Suprapubic skin (tissue), 4 donors: ENCODE measurements at regions not wholly inside any gene's neighbourhood (a gene's known extent, or its start where the extent isn't known, plus 50 kb on each side); places are given as distances from the start of the nearest gene placed in this dataset.

Source experiments
- DNase-seq, 2 donors: peaks; one replicate each; pipeline ENCODE4 v3.0.0-alpha.2; 2019; ENCODE audit warnings: low spot score in 2 of 2
- H3K27ac ChIP-seq: fragments of 200-600 bp; sonication (generic); one replicate; pipeline ENCODE4 v1.5.1; 2019
- H3K27me3 ChIP-seq: fragments of 200-600 bp; sonication (generic); one replicate; pipeline ENCODE4 v1.5.1; 2019
- H3K36me3 ChIP-seq: fragments of 200-600 bp; sonication (generic); one replicate; pipeline ENCODE4 v1.5.1; 2019
- H3K4me1 ChIP-seq: fragments of 200-600 bp; sonication (generic); one replicate; pipeline ENCODE4 v1.5.1; 2019
- H3K4me3 ChIP-seq: fragments of 200-600 bp; sonication (generic); one replicate; pipeline ENCODE4 v1.5.1; 2019; ENCODE audit warnings: mild to moderate bottlenecking
- H3K9me3 ChIP-seq: fragments of 200-600 bp; sonication (generic); one replicate; pipeline ENCODE4 v1.5.1; 2019
- CTCF ChIP-seq, 2 donors: fragments of 200-600 bp in 1 of 2; fragments of 450-650 bp in 1 of 2; sonication (generic) in 1 of 2; IDR thresholded peaks; one replicate each; pipeline ENCODE4 v1.5.1; 2016 to 2019; ENCODE audit warnings: antibody characterized with exemption in 2 of 2, mild to moderate bottlenecking in 1 of 2, moderate library complexity in 1 of 2
- EP300 ChIP-seq: sonication (generic); formaldehyde crosslinking; IDR thresholded peaks from one replicate; pipeline ENCODE4 v1.6.1; 2017; ENCODE audit warnings: antibody characterized with exemption
- POLR2A ChIP-seq, 2 donors: fragments of 450-650 bp; IDR thresholded peaks; one replicate each; pipeline ENCODE4 v1.6.1; 2017; ENCODE audit warnings: antibody characterized with exemption in 2 of 2, mild to moderate bottlenecking in 2 of 2, moderate library complexity in 2 of 2
- POLR2AphosphoS5 ChIP-seq, 3 donors: sonication (generic); formaldehyde crosslinking; IDR thresholded peaks; one replicate each; pipeline ENCODE4 v1.6.1; 2017; ENCODE audit warnings: antibody characterized with exemption in 3 of 3
- WGBS: methylation state at CpG from one replicate; pipeline ENCODE4 v1.1.5; 2018; 5-methylcytosine and 5-hydroxymethylcytosine counted together

- 67% methylated on average over 4 of the region's 4 CpGs for WGBS
Measured at GRCh38 chr15:93201940-93202339, 112.9 kb upstream of the RGMA start.

GRCh38 chr15:93200837-93201226 lies 111.8 kb upstream of the RGMA start:
- no peaks in the 10 kb centered on the region for H3K27me3 ChIP-seq
- no peak overlapping the region for H3K27ac ChIP-seq
- H3K9me3 ChIP-seq = peaks cover 11% of the 10 kb centered on the region
- no peaks in the 10 kb centered on the region for H3K36me3 ChIP-seq
- WGBS = 66% methylated on average over 4 of the region's 4 CpGs
- TF ChIP-seq EP300 = no peak
- no peak for TF ChIP-seq POLR2A (IDR thresholded peaks at IDR 0.05)
- TF ChIP-seq POLR2AphosphoS5 (IDR thresholded peaks at IDR 0.05) = no peak
- TF ChIP-seq CTCF (IDR thresholded peaks at IDR 0.05) = no peak
- no peak overlapping the region for H3K4me3 ChIP-seq
- no peaks in the 10 kb centered on the region for H3K4me1 ChIP-seq
- no peak for DNase-seq

More at GRCh38 chr15:93201940-93202339, 112.9 kb upstream of the RGMA start:
- Histone ChIP-seq H3K4me3 (no peak overlapping the region), H3K36me3 (no peaks in the 10 kb centered on the region), H3K4me1 (no peaks in the 10 kb centered on the region), H3K27ac (no peak overlapping the region), H3K9me3 (peaks cover 6% of the 10 kb centered on the region), H3K27me3 (no peaks in the 10 kb centered on the region)
- no peak for DNase-seq
- no peak for TF ChIP-seq POLR2AphosphoS5 (IDR thresholded peaks at IDR 0.05)
- TF ChIP-seq CTCF (IDR thresholded peaks at IDR 0.05) = no peak
- no peak for TF ChIP-seq POLR2A (IDR thresholded peaks at IDR 0.05)
- no peak for TF ChIP-seq EP300

- Histone ChIP-seq H3K9me3 (peaks cover 11% of the 10 kb centered on the region), H3K27ac (no peak overlapping the region), H3K4me1 (no peaks in the 10 kb centered on the region), H3K36me3 (no peaks in the 10 kb centered on the region), H3K27me3 (no peaks in the 10 kb centered on the region), H3K4me3 (no peak overlapping the region)
- no peak for TF ChIP-seq CTCF (IDR thresholded peaks at IDR 0.05)
- no peak for TF ChIP-seq POLR2A (IDR thresholded peaks at IDR 0.05)
- TF ChIP-seq POLR2AphosphoS5 (IDR thresholded peaks at IDR 0.05) = no peak
- TF ChIP-seq EP300 = no peak
- DNase-seq = no peak
- 65% methylated on average over 6 of the region's 6 CpGs for WGBS
Measured at GRCh38 chr15:93200081-93200836, 111.2 kb upstream of the RGMA start.

GRCh38 chr15:93196135-93196670 lies 107.2 kb upstream of the RGMA start:
- Histone ChIP-seq H3K4me3 (no peak overlapping the region), H3K36me3 (no peaks in the 10 kb centered on the region), H3K27me3 (peaks cover 2% of the 10 kb centered on the region), H3K9me3 (peaks cover 11% of the 10 kb centered on the region), H3K27ac (no peak overlapping the region), H3K4me1 (no peaks in the 10 kb centered on the region)
- DNase-seq = no peak
- no peak for TF ChIP-seq EP300
- TF ChIP-seq CTCF (IDR thresholded peaks at IDR 0.05) = no peak
- no peak for TF ChIP-seq POLR2AphosphoS5 (IDR thresholded peaks at IDR 0.05)
- TF ChIP-seq POLR2A (IDR thresholded peaks at IDR 0.05) = no peak
- 71% methylated on average over 5 of the region's 5 CpGs for WGBS

GRCh38 chr15:93195109-93195508 lies 106.1 kb upstream of the RGMA start:
- WGBS = 61% methylated on average over 3 of the region's 3 CpGs
- Histone ChIP-seq H3K9me3 (peaks cover 11% of the 10 kb centered on the region), H3K36me3 (no peaks in the 10 kb centered on the region), H3K27ac (no peak overlapping the region), H3K4me3 (no peak overlapping the region), H3K27me3 (peaks cover 2% of the 10 kb centered on the region), H3K4me1 (no peaks in the 10 kb centered on the region)
- DNase-seq = no peak
- TF ChIP-seq CTCF (IDR thresholded peaks at IDR 0.05) = no peak
- TF ChIP-seq EP300 = no peak
- no peak for TF ChIP-seq POLR2AphosphoS5 (IDR thresholded peaks at IDR 0.05)
- no peak for TF ChIP-seq POLR2A (IDR thresholded peaks at IDR 0.05)
